Suprapubic skin (tissue), 4 donors: ENCODE measurements at regions not wholly inside any gene's neighbourhood (a gene's known extent, or its start where the extent isn't known, plus 50 kb on each side); places are given as distances from the start of the nearest gene placed in this dataset.

Experiments used
- DNase-seq, 2 donors: peaks; one replicate each; pipeline ENCODE4 v3.0.0-alpha.2; 2019; ENCODE audit warnings: low spot score in 2 of 2
- H3K27ac ChIP-seq: fragments of 200-600 bp; sonication (generic); one replicate; pipeline ENCODE4 v1.5.1; 2019
- H3K27me3 ChIP-seq: fragments of 200-600 bp; sonication (generic); one replicate; pipeline ENCODE4 v1.5.1; 2019
- H3K36me3 ChIP-seq: fragments of 200-600 bp; sonication (generic); one replicate; pipeline ENCODE4 v1.5.1; 2019
- H3K4me1 ChIP-seq: fragments of 200-600 bp; sonication (generic); one replicate; pipeline ENCODE4 v1.5.1; 2019
- H3K4me3 ChIP-seq: fragments of 200-600 bp; sonication (generic); one replicate; pipeline ENCODE4 v1.5.1; 2019; ENCODE audit warnings: mild to moderate bottlenecking
- H3K9me3 ChIP-seq: fragments of 200-600 bp; sonication (generic); one replicate; pipeline ENCODE4 v1.5.1; 2019
- CTCF ChIP-seq, 2 donors: fragments of 200-600 bp in 1 of 2; fragments of 450-650 bp in 1 of 2; sonication (generic) in 1 of 2; IDR thresholded peaks; one replicate each; pipeline ENCODE4 v1.5.1; 2016 to 2019; ENCODE audit warnings: antibody characterized with exemption in 2 of 2, mild to moderate bottlenecking in 1 of 2, moderate library complexity in 1 of 2
- EP300 ChIP-seq: sonication (generic); formaldehyde crosslinking; IDR thresholded peaks from one replicate; pipeline ENCODE4 v1.6.1; 2017; ENCODE audit warnings: antibody characterized with exemption
- POLR2A ChIP-seq, 2 donors: fragments of 450-650 bp; IDR thresholded peaks; one replicate each; pipeline ENCODE4 v1.6.1; 2017; ENCODE audit warnings: antibody characterized with exemption in 2 of 2, mild to moderate bottlenecking in 2 of 2, moderate library complexity in 2 of 2
- POLR2AphosphoS5 ChIP-seq, 3 donors: sonication (generic); formaldehyde crosslinking; IDR thresholded peaks; one replicate each; pipeline ENCODE4 v1.6.1; 2017; ENCODE audit warnings: antibody characterized with exemption in 3 of 3
- WGBS: methylation state at CpG from one replicate; pipeline ENCODE4 v1.1.5; 2018; 5-methylcytosine and 5-hydroxymethylcytosine counted together

DNA sequence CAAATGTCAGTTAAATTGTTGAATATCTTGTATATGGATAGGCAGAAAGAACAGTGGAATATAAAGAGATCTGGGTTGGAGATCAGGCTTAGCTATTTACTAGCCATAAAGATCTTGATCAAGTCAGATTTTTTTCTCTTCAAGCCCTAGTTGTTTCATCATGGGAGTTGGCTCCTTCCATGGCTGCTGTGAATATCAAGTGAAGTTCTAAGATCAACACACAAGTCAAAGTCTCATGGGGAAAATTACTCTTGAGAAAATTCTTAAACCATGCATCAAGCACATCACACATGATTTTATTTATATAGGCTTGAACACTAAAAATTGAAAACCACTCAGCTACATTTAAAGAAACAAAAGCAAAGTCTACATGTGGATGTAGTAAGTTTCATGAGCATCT is 79.8 kb downstream of the C1D start:
- DNase-seq, result no peak
- Histone ChIP-seq H3K4me3 (no peak overlapping the region), H3K36me3 (no peaks in the 10 kb centered on the region), H3K9me3 (no peaks in the 10 kb centered on the region), H3K27ac (no peak overlapping the region), H3K4me1 (no peaks in the 10 kb centered on the region), H3K27me3 (no peaks in the 10 kb centered on the region)
- no peak for TF ChIP-seq CTCF (IDR thresholded peaks at IDR 0.05)

DNA sequence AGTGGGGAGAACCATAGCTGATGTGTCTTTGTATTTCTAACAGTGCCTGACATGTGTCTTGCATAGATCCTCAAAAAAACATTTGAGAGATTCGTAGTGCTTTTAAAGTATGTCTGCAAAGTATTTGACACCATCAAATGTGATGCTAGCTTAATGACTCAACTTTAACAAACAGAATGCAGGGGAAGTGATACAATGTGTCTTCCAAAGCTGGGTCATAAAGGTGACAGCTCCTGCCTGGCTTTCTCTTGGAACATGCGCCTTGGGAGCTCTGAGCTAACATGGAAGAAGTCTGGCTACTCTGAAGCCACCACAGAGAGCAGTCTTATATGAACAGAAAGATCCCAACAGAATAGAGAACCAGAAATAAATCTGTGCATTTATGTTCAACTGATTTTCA is 78.2 kb downstream of the C1D start:
- no peak overlapping the region for H3K4me3 ChIP-seq
- H3K4me1 ChIP-seq, result no peaks in the 10 kb centered on the region
- no peaks in the 10 kb centered on the region for H3K36me3 ChIP-seq
- TF ChIP-seq POLR2A (IDR thresholded peaks at IDR 0.05) (no peak), POLR2AphosphoS5 (IDR thresholded peaks at IDR 0.05) (no peak), EP300 (no peak)
- no peaks in the 10 kb centered on the region for H3K27me3 ChIP-seq
- no peak overlapping the region for H3K27ac ChIP-seq
- DNase-seq, result no peak
- WGBS, result 93% methylated on average over 2 of the region's 2 CpGs
- H3K9me3 ChIP-seq, result no peaks in the 10 kb centered on the region

- no peak overlapping the region for H3K4me3 ChIP-seq
- H3K27ac ChIP-seq, result no peak overlapping the region
- DNase-seq, result no peak
- 90% methylated on average over 2 of the region's 2 CpGs for WGBS
- H3K9me3 ChIP-seq, result no peaks in the 10 kb centered on the region
- H3K36me3 ChIP-seq, result no peaks in the 10 kb centered on the region
- no peak for TF ChIP-seq POLR2A (IDR thresholded peaks at IDR 0.05)
- TF ChIP-seq POLR2AphosphoS5 (IDR thresholded peaks at IDR 0.05), result no peak
- no peak for TF ChIP-seq EP300
- TF ChIP-seq CTCF (IDR thresholded peaks at IDR 0.05), result no peak
- no peaks in the 10 kb centered on the region for H3K4me1 ChIP-seq
- no peaks in the 10 kb centered on the region for H3K27me3 ChIP-seq
Observed at GRCh38 chr2:67985586-67985985, 77.2 kb downstream of the C1D start.

DNA sequence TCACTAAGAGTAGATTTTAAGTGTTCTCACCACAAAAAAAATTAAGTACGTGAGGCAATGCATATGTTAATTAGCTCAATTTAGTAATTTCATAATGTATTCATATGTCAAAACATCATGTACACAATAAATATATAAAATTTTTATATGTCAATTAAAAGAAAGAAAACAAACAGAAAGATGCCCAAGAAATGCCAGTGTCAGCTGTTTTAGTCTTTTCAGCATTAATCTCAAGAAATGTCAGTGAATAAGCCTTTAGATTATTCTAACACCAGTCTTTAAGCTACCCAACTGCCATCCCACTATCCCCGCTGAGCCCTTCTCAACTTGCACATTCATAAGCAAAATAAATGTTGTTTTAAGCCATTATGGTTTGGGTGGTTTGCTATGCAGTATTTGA is 76.5 kb downstream of the C1D start:
- WGBS, result 89% methylated on average over 2 of the region's 2 CpGs
- H3K27ac ChIP-seq, result no peak overlapping the region
- TF ChIP-seq POLR2A (IDR thresholded peaks at IDR 0.05), result no peak
- no peak for TF ChIP-seq EP300
- no peak for TF ChIP-seq CTCF (IDR thresholded peaks at IDR 0.05)
- no peak for TF ChIP-seq POLR2AphosphoS5 (IDR thresholded peaks at IDR 0.05)
- H3K9me3 ChIP-seq, result no peaks in the 10 kb centered on the region
- H3K4me1 ChIP-seq, result no peaks in the 10 kb centered on the region
- no peaks in the 10 kb centered on the region for H3K36me3 ChIP-seq
- H3K27me3 ChIP-seq, result no peaks in the 10 kb centered on the region
- no peak overlapping the region for H3K4me3 ChIP-seq
- DNase-seq, result no peak
